VCaP (cell line): ENCODE measurements at regions not wholly inside any gene's neighbourhood (a gene's known extent, or its start where the extent isn't known, plus 50 kb on each side); places are given as distances from the start of the nearest gene placed in this dataset.

Experiments
- H3K27ac ChIP-seq: fragments of 450-650 bp; 2 replicates; pipeline ENCODE4 v1.5.1; 2017
- CTCF ChIP-seq: fragments of 450-650 bp; conservative IDR thresholded peaks from 2 replicates; pipeline ENCODE4 v1.5.1; 2017; ENCODE audit warnings: mild to moderate bottlenecking, moderate library complexity

GRCh38 chr3:105108823-105109222 lies 257.9 kb upstream of the ALCAM start:
- TF ChIP-seq CTCF, result no peak
- no peak overlapping the region for H3K27ac ChIP-seq

GRCh38 chr3:105118905-105119304 lies 247.8 kb upstream of the ALCAM start:
- TF ChIP-seq CTCF, result no peak
- no peak overlapping the region for H3K27ac ChIP-seq

- TF ChIP-seq CTCF, result no peak
- no peak overlapping the region for H3K27ac ChIP-seq
These were observed 246.8 kb upstream of the ALCAM start for GRCh38 chr3:105119801-105120340.

- TF ChIP-seq CTCF, result no peak
- H3K27ac ChIP-seq, result no peak overlapping the region
These were observed 235.8 kb upstream of the ALCAM start for GRCh38 chr3:105130911-105131310.

GRCh38 chr3:105137911-105138310 lies 228.8 kb upstream of the ALCAM start:
- no peak overlapping the region for H3K27ac ChIP-seq
- TF ChIP-seq CTCF, result no peak

GRCh38 chr3:105139881-105140560 lies 226.7 kb upstream of the ALCAM start:
- H3K27ac ChIP-seq, result peak overlapping the region; percentile 76
- no peak for TF ChIP-seq CTCF

- TF ChIP-seq CTCF, result no peak
- H3K27ac ChIP-seq, result peak overlapping the region; percentile 76
These were observed 225.8 kb upstream of the ALCAM start for GRCh38 chr3:105140899-105141367.
